Endothelial cell (in vitro differentiated cells): ENCODE measurements at regions not wholly inside any gene's neighbourhood (a gene's known extent, or its start where the extent isn't known, plus 50 kb on each side); places are given as distances from the start of the nearest gene placed in this dataset.
A peak's percentile ranks its signal among the peaks of the same experiment; 100 is the strongest.

Experiments
- DNase-seq: peaks from one replicate; pipeline ENCODE4 v3.0.0; 2021; ENCODE audit warnings: low spot score
- H3K27ac Mint-ChIP-seq: one replicate; pipeline ENCODE4 v1.8.0; 2021; ENCODE audit warnings: mixed read lengths, inconsistent platforms; ENCODE audit not compliant: unreplicated experiment
- H3K27me3 Mint-ChIP-seq: one replicate; pipeline ENCODE4 v1.8.0; 2021; ENCODE audit warnings: mild to moderate bottlenecking, moderate library complexity, mixed read lengths, inconsistent platforms; ENCODE audit not compliant: unreplicated experiment
- H3K36me3 Mint-ChIP-seq: one replicate; pipeline ENCODE4 v1.8.0; 2021; ENCODE audit warnings: mild to moderate bottlenecking, low read depth, mixed read lengths, inconsistent platforms; ENCODE audit not compliant: unreplicated experiment
- H3K4me1 Mint-ChIP-seq: one replicate; pipeline ENCODE4 v1.8.0; 2021; ENCODE audit warnings: mild to moderate bottlenecking, mixed read lengths, inconsistent platforms; ENCODE audit not compliant: unreplicated experiment
- H3K4me3 Mint-ChIP-seq: one replicate; pipeline ENCODE4 v1.8.0; 2021; ENCODE audit warnings: mild to moderate bottlenecking, mixed read lengths, inconsistent platforms; ENCODE audit not compliant: unreplicated experiment
- H3K9me3 Mint-ChIP-seq: one replicate; pipeline ENCODE4 v1.8.0; 2021; ENCODE audit warnings: mixed read lengths, inconsistent platforms; ENCODE audit not compliant: unreplicated experiment
- CTCF ChIP-seq: fragments of 200-600 bp; sonication (generic); IDR thresholded peaks from one replicate; pipeline ENCODE4 v1.5.0; 2021; ENCODE audit warnings: antibody characterized with exemption; ENCODE audit not compliant: unreplicated experiment

- Mint-ChIP-seq H3K9me3 (no peaks in the 10 kb centered on the region), H3K36me3 (peaks cover 6% of the 10 kb centered on the region), H3K4me3 (peak overlapping the region; percentile 93), H3K27ac (no peak overlapping the region), H3K27me3 (peaks cover 35% of the 10 kb centered on the region), H3K4me1 (peaks cover 19% of the 10 kb centered on the region)
- no peak for TF ChIP-seq CTCF
- DNase-seq, result no peak
Observed at GRCh38 chr11:43581370-43582023, 99.0 kb upstream of the HSD17B12 start.

- TF ChIP-seq CTCF, result no peak
- Mint-ChIP-seq H3K36me3 (peaks cover 6% of the 10 kb centered on the region), H3K9me3 (no peaks in the 10 kb centered on the region), H3K4me1 (peaks cover 13% of the 10 kb centered on the region), H3K27me3 (peaks cover 29% of the 10 kb centered on the region), H3K4me3 (peak overlapping the region; percentile 31), H3K27ac (no peak overlapping the region)
- no peak for DNase-seq
Observed at GRCh38 chr11:43582024-43582862, 98.3 kb upstream of the HSD17B12 start.

- H3K9me3 Mint-ChIP-seq, result no peaks in the 10 kb centered on the region
- DNase-seq, result no peak
Observed at GRCh38 chr11:43582863-43583462, 97.6 kb upstream of the HSD17B12 start.

GRCh38 chr11:43583548-43583947, 97.0 kb upstream of the HSD17B12 start:
- no peak for DNase-seq
- Mint-ChIP-seq H3K9me3 (no peaks in the 10 kb centered on the region), H3K36me3 (peaks cover 6% of the 10 kb centered on the region), H3K4me1 (peaks cover 12% of the 10 kb centered on the region), H3K4me3 (no peak overlapping the region), H3K27ac (no peak overlapping the region), H3K27me3 (peaks cover 24% of the 10 kb centered on the region)
- TF ChIP-seq CTCF, result no peak

More at GRCh38 chr11:43582863-43583462, 97.6 kb upstream of the HSD17B12 start:
- Mint-ChIP-seq H3K4me1 (peaks cover 12% of the 10 kb centered on the region), H3K36me3 (peaks cover 6% of the 10 kb centered on the region), H3K27me3 (peaks cover 24% of the 10 kb centered on the region), H3K27ac (no peak overlapping the region), H3K4me3 (no peak overlapping the region)
- TF ChIP-seq CTCF, result no peak
